SKM-1 (cell line): ENCODE measurements at regions not wholly inside any gene's neighbourhood (a gene's known extent, or its start where the extent isn't known, plus 50 kb on each side); places are given as distances from the start of the nearest gene placed in this dataset.

Source experiments
- DNase-seq: peaks from one replicate; lab custom pipeline; 2025; ENCODE audit not compliant: unreplicated experiment; lab: John Stamatoyannopoulos, UW

DNA sequence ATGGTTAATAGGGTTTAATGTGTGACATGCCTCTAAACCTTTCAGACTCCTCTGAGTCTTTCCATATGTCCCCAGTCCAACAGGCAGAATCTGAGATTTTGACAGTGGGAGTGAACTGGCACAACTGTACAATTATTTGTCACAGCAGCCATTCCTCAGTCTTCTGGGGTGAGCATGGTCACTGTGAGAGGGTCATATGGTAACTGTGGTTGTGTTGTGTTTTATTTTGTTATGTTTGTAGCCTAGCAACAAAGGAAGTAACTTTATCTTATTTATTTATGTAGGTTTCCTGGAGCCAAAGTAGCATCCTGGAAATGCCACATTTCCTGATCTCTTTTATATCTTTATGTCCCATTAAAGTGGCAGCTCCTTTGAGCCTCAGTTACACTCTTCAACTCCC is 1067.9 kb downstream of the TTLL7 start:
- no peak for DNase-seq

DNA sequence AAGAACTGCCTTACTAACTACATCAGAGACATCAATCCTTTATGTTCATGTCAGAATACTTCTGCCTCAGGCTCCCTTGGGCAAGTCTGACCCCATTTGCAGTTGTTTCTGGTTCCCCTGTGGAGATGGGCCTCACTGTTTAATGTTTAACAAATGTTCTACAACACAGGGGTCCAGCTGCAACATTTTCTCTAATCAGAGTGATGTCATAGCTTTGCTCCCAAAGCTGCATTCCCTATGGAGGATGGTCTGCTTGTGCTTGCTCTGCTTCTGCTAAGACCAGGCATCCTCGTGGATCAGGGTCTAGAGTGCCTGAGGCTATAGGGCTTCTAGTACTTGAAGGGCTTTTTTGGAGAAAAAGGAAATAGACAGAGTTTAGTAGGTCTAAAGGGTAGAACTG is 1071.2 kb downstream of the TTLL7 start:
- DNase-seq, result no peak

DNA sequence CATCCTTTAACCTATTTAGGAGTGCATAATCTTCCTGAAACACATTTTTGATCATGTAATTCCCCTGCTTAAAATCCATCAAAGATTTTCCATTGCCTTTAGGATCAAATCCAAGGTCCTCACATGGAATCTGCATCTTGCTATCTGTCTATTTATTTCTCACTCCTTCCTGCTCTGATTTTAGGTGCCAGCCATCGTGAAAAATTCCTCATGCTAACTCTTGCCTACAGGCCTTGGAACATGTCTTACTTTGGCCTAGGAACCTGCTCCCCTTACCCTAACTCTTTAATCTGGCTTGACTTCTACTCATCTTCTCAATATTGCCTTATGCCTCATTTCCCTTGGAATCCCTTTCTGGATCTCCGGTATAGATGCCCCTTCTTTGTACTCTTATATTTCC is 1074.3 kb downstream of the TTLL7 start:
- DNase-seq, result no peak

DNA sequence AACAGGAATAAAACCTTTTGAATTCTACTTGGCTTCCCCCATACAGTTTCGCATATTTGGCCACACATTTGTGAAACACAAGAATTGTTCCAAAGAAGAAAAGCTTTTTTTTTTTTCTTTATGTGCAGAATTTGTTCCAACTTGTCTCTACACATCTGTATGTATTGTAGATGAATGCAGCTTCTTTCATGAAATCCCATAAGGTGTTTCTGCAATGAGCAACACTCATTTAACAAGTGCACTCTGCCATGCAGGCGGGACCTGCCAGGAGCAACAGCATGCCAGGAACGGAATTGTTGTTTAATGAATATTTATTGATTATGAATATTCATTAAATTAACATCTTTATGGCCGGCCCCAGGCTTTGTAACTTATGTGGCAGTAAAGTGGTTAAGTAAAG is 1075.0 kb downstream of the TTLL7 start:
- no peak for DNase-seq

DNA sequence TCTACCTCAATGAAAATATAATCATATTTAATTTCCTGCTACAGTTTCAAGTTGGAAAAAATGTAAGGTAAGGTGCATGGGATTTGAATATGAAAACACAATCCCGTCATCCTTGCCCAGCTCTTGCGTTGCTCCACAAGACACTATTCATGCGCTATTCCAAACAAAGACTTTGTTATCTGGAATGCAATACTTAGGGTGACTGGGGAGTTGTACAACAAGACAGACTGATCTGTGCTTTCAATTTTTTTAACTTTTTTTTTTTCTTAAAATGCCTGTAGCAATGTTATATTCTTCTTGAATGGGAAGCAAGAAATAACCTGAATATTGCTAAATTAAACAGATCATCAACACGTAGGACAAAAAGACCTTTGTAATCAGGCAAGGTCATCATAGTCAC is 1077.2 kb downstream of the TTLL7 start:
- no peak for DNase-seq

DNA sequence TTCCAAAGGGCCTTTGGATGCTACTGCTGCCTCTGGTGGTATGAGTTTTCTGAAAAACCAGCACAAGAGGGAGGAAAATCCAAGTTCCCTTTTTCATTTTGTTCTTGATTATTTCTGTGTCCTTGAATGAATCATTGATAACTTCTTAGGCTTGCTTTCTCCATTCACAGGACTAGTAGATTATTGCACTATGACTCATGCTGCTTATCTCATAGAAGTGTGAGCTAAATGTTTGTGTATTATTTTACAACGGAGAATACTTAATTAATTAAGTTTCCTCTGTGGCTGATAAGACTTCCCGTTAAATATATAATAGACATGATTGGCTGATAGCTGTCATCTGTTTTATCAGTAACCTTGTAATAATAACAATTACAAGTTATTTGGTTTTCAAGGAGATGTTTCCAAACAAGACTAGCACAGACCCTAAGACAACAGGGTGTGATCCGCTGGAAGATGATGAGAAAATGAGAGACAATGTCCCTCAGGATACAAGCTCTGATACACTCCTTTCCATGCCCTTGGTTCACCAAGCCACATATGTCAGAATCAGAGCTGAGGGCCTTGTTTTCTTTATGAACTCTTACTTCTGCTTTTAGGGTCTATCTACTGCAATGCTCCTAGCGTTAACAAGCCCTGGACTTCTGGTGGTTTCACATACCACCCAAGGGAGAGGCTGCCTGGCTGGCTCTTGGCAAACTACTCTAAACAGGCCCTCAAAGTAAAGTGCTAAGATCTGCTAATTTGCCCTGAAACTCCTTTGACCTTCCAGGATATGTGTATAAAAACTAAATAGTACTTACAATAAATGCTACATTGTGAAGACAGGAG is 1078.3 kb downstream of the TTLL7 start:
- no peak for DNase-seq

DNA sequence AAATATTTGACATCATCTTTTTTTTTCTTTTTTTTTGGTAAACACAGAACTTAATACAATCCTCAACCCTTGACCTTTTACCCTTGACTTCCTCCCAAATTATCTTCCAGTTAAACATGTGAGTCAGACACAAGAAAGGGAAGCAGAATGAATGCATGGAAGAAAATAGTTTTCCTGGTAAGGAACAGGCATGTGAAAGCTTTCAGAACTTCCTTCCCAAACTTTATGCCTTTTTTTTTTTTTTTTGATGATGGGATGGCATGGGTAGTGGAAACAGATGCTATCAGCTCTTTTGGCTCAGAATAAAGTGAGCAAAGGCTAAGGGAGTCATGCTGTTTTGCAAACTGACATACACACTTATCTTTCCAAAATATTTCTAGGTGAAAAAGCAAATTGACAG is 1079.1 kb downstream of the TTLL7 start:
- no peak for DNase-seq

DNA sequence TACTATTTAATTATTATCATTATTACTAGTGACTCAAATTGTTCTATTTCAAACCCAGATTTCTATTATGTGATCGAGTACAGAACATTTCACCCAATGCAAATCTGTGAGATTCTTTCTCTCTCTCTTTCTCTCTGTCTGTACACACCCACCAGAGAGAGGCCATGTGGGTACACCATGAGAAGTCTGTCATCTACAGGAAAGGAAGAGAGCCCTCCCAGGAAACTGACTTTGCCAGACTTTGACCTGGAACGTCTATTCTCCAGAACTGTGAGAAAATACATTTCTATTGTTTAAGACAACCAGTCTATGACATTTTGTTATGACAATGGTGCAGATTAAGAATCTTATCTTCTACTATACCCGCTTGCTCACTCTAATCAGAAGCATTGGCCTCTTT is 1091.6 kb downstream of the TTLL7 start:
- DNase-seq, result no peak

DNA sequence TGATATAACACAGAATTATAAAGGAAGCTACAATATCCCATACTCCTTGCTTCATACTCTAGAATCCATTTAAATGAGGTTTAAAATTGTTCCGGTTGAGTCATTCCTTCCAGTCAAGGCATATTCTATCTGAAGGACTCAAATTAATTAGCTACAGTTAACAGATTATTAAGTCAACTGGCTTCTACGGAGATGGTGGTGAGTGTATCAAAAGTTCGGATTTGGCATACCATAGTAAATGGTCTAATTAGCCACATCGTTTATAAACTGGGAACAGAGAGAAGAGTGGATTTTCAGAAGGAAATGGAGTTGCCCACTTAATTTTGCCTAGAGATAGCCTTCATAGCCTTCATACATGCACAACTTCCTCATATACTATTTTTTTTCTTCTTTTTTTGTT is 1095.3 kb downstream of the TTLL7 start:
- DNase-seq, result no peak

DNA sequence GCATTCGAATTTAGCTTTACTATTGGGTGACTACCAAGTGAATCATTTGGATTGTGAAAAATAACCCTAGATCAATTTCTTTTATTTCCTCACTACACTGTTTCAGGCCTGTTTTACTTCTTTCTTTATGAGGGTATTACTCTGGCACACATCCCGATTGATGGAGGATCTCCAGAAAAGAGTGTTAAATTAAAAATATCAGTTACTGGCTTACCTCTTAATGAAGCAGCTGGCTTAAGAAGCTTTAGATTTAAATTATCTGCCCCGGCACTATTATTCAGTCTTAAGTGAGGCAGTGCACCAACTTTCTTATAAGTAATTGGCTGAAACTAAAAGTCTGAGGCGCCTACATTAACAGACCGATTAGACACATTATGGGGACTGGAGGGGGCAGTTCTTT is 1097.4 kb downstream of the TTLL7 start:
- no peak for DNase-seq

DNA sequence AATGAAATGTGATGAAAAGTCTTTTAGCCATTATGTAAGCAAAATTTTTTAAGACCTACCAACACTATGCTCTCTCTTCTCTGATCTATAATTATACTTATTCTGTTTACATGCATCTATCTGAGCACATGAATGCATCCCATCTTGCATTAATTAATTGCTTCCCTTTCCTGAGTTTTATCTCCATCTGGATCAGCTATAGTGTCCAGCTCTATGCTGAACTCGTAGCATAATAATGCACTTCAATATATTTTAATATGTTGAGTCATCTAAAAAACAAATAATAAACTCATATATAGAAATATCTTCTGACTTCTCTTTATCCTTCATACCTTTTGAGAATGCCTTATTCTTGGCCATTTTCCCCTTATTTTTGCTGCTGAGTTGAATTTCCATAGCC is 1097.8 kb downstream of the TTLL7 start:
- DNase-seq, result no peak

DNA sequence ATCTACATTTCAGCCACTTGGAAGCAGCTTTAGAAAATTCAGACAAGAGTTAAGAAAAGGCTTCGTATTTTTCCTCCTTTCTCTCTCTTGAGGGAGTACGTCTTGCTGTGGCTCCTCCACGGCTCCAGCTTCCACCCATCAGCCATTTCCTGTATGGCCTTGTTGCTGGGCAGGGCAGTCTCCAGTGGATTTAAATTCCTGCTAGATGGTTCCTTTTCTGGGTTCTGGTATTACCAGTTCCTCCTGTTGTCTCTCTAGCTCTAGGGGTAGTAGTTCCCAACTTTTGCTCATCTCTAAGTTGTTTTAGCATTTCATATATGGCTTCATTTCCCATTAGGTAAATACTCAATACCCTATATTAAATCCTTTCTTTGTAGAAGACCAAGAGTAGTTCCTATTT is 1098.3 kb downstream of the ADGRL2 start:
- DNase-seq, result no peak

DNA sequence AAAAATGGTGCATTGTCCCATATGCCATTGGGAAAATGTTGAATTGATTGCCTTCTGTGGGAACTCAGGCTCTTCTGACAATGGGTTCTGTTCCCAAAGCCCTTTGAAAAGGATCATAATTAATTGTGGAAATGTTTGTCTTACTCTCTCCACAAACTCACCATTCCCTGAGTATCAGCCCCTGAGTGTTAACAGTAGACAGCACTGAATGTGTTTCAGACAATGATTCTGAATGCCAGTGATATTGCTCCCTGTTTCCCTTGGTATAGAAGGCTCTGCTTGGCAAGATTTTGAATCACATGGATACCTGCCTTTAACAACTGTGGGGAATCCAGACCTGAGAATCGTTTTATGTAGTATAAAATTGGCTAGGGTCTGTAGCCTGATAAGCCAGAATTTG is 1096.8 kb downstream of the ADGRL2 start:
- DNase-seq, result no peak

DNA sequence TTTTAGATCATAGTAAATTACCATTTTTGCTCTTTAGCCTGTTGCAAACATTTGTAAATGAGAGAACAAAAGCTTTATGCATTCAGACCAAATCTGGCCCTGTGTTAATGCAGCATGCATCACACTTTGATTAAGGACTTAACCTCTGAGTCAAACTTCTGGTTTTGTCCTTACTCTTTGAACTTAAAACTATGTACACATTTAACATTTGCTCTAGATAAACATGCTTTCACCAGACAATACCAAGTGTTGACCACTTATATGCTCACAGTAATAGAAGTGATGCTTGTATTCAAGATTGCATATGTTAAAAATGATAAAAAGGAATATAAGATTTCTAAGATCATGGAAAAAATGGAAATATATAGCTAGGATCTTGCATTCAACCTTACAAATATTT is 1095.3 kb downstream of the ADGRL2 start:
- no peak for DNase-seq

DNA sequence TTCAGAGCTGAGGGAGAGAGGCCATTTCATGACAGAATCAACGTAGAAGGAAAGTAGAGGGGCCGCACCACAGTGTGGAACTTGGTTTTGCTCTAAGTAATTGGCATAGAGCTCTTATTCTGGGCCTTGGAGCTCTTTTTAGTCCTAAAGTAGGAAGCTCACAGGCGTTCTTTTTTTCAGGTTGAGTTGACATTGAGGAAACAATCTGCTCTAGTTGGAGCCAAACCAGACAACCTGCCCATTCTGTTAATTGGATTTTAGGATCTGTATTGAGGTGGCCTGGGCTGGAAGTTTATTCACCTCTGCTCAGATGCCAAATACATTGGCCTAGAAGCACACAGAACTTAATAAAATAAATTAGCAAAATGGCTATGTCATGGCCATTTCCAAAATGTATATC is 1093.9 kb downstream of the ADGRL2 start:
- no peak for DNase-seq

DNA sequence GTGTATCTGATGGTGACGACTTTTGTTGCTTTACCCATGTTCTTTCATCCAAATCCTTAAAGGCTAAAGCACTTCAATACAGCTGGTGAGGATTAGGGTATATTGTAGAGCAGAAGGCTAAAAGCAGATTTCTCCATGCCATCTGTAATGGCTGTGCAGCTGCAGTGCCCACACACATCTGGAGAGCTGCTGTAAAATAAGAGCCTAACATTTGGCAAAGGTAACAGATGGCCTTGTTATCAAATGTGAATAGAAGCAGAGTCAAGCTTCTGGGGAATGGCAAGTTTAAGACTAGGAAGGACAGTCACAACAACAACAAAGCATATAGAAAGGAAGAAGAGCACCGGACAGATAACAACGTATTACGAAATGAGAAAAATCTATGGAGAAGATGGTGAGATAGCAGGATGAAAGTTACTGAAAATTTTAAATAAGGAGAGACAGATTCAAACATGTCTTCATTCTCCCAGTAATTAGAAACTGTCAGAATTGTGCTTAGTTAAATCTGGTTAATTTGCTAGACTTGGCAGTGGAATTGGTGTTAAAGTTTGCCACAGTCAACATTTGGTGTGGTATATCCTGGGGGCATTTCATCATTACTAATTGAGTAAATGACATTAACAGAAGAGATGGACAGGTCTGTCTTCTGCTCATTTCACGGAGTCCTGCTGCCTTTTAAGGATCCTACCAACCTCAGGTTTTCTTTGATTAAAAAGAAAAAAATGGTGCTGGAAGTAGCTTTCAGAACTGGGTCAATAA is 1093.2 kb downstream of the ADGRL2 start:
- no peak for DNase-seq

DNA sequence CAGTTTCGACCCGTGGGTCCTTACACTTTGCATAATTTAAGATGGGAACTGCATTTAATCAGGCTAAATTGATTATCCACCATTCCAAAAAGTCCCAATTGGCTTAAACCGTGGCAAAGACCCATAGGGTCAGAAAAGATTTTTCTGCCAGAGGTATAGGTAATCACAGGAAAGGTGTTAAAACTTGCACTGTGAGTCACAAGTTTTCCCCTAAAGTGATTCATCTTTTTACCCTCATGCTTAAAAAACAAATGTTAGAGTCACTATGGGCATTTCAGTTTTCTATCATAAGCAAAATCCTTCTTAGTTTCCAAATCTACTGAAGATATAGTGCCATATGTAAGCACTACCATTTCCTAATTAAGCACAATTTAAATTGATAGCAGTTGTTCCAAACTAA is 1079.8 kb downstream of the ADGRL2 start:
- no peak for DNase-seq

DNA sequence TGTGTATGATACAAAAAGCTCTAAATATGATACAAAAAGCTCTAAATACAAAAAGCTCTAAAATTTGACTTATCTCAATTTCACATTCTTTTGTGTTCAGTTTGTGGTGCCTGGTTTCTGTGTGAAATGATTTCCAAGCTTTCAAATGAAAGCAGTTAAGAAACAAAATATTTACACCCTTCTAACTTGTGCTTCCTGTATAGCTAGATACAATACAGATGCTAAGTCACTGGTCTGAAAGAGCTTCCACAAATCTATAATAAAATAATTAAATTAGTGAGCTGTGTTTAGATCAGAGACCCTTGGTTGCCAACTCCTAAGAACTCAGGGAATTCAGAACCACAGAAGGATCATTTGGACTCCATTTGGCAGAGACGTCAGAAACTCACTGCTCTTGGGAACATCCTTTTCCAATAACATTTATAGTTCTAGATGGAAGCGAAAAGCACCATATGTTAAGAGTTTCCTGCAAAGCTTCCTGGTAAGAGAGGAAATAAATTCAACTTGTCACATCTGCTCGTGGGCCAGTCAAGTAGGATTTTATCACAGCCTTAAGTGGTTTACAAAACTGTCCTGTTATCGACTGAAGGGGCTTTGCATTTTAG is 1079.1 kb downstream of the ADGRL2 start:
- no peak for DNase-seq

DNA sequence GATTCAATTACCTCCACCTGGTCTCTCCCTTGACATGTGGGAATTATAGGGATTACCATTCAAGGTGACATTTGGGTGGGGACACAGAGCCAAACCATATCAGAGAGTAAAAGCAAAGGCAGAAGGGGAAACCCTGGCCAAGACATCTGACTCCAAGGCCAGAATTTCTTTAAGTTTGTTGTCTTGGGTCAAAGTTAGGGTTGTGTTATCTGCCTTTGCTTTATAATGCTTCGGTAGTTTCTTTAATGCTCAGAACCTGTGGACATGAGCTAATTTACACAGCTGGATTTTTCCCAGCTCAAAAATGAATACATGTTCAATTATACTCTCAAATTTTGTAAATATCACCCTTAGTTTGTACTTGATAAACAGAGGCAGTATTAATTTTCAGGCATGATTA is 1074.4 kb downstream of the ADGRL2 start:
- no peak for DNase-seq

DNA sequence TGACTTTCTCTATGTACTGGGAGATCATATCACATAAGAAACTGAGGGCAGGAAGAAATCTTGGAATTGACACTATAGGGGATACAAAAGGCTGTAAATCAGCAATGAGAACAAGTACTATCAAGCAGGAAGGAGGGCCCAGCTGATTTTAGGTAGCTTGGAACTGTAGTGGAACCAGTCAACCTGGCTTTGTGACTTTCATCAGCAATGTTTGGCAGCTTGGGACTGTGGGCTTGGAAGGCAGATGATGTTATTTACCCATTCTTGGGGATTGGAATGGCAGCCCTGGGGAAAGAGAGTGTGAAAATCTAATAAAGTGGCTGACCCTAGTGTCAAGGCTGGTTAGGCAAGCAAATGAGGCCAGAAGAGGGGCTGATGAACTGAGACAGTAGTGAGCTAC is 1073.3 kb downstream of the ADGRL2 start:
- DNase-seq, result no peak

DNA sequence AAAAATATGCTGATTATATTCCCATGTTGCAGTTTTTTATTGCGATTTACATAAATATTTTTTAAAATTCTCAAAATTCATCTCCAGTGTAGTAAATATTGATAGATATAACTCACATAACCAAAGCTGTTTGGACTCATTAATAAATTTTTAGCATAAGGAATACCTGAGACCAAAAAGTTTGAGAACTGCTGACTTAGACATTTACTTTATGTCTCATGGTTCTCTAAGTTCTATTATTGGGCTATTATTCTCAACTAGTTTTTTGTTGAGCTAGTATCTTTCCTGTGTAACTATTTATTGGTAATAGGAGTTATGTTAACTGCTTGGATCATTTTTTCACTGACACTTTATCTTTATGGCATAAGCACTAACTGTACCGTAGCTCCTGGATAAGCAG is 1069.6 kb downstream of the ADGRL2 start:
- DNase-seq, result no peak

DNA sequence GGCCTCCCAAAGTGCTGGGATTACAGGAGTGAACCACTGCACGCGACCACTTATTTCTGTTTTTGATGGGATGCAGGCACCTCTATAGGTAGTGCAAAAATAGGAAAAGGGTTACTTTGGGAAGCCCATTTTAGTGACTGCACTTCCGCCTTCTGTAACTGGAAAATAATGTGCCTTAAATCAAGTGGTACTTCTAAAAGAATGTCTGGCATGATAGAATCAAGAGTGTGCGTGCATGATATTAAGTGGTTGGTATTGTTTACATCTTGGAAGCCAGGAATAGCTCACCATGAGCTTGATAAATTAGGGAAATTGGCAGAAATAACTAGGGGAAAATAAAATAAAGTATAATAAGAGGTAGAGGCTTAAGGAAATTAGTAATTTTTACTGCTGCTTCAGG is 1067.0 kb downstream of the ADGRL2 start:
- DNase-seq, result no peak
